DND-41 (cell line): ENCODE measurements at regions not wholly inside any gene's neighbourhood (a gene's known extent, or its start where the extent isn't known, plus 50 kb on each side); places are given as distances from the start of the nearest gene placed in this dataset.
"Not testable (repeated sequence)": the region's sequence is repeated elsewhere in the genome, so short reads cannot be mapped to it uniquely, and the experiment has no call there.

ENCODE experiments used
- ATAC-seq: fragments of 200-7000 bp; cut with Tn5 transposase; 3 replicates; pipeline ENCODE4 v1.9.1; 2021; ENCODE audit warnings: low read depth; ENCODE audit not compliant: insufficient read depth
- DNase-seq: peaks from one replicate; pipeline ENCODE4 v3.0.0-alpha.2; 2020
- H2AFZ ChIP-seq: 2 replicates; pipeline ENCODE4 v1.6.0; 2012; ENCODE audit warnings: low read depth, low read length
- H3K27ac ChIP-seq: 2 replicates; pipeline ENCODE4 v1.5.1; 2012; ENCODE audit warnings: low read length, inconsistent platforms
- H3K27me3 ChIP-seq: fragments of 200-600 bp; sonication (generic); 2 replicates; pipeline ENCODE4 v1.6.0; 2012; ENCODE audit warnings: low read length, mild to moderate bottlenecking, inconsistent platforms; ENCODE audit not compliant: insufficient read depth, poor library complexity
- H3K36me3 ChIP-seq: 2 replicates; pipeline ENCODE4 v1.5.1; 2012; ENCODE audit warnings: low read length, inconsistent platforms; ENCODE audit not compliant: insufficient read depth
- H3K4me1 ChIP-seq: 2 replicates; pipeline ENCODE4 v1.5.1; 2012; ENCODE audit warnings: mild to moderate bottlenecking, low read length; ENCODE audit not compliant: insufficient read depth
- H3K4me2 ChIP-seq: 2 replicates; pipeline ENCODE4 v1.6.0; 2012; ENCODE audit warnings: mild to moderate bottlenecking, moderate library complexity, low read length, inconsistent platforms; ENCODE audit not compliant: insufficient read depth
- H3K4me3 ChIP-seq, 2 experiments: fragments of 200-600 bp in 1 of 2; shearing (Covaris generic) in 1 of 2; 2 replicates each; pipeline ENCODE4 v1.5.1; 2012 to 2016; ENCODE audit warnings: inconsistent platforms in 2 of 2, low read length in 2 of 2, mild to moderate bottlenecking in 2 of 2, low read depth in 1 of 2, moderate library complexity in 1 of 2
- H3K79me2 ChIP-seq: 2 replicates; pipeline ENCODE4 v1.6.0; 2012; ENCODE audit warnings: low read length, inconsistent platforms; ENCODE audit not compliant: insufficient read depth
- H3K9ac ChIP-seq: 2 replicates; pipeline ENCODE4 v1.6.0; 2012; ENCODE audit warnings: low read depth, mild to moderate bottlenecking, inconsistent platforms, low read length, moderate library complexity
- H3K9me3 ChIP-seq: 2 replicates; pipeline ENCODE4 v1.5.1; 2012; ENCODE audit warnings: low read length, moderate library complexity, mild to moderate bottlenecking, inconsistent platforms; ENCODE audit not compliant: insufficient read depth, severe bottlenecking
- H4K20me1 ChIP-seq: 2 replicates; pipeline ENCODE4 v1.6.0; 2012; ENCODE audit warnings: low read length; ENCODE audit not compliant: insufficient read depth
- CTCF ChIP-seq: IDR thresholded peaks from 2 replicates; pipeline ENCODE4 v1.5.1; 2012; ENCODE audit warnings: borderline replicate concordance, low read length, moderate library complexity, mild to moderate bottlenecking; ENCODE audit not compliant: poor library complexity, severe bottlenecking; ENCODE audit errors: extremely low read depth
- EZH2 ChIP-seq: IDR thresholded peaks from 3 replicates; pipeline ENCODE4 v1.6.1; 2012; ENCODE audit warnings: borderline replicate concordance, low read depth, mild to moderate bottlenecking, moderate library complexity, low read length, inconsistent platforms; ENCODE audit not compliant: severe bottlenecking

- H3K79me2 ChIP-seq: no peaks in the 10 kb centered on the region
- TF ChIP-seq CTCF (no peak), EZH2 (no peak)
- DNase-seq (no peak), ATAC-seq (no peak)
- no peaks in the 10 kb centered on the region for H3K4me1 ChIP-seq
- H4K20me1 ChIP-seq: no peaks in the 10 kb centered on the region
- no peaks in the 10 kb centered on the region for H3K36me3 ChIP-seq
- no peaks in the 10 kb centered on the region for H3K27me3 ChIP-seq
- no peak overlapping the region for H2AFZ ChIP-seq
- no peak overlapping the region for H3K9ac ChIP-seq
- H3K9me3 ChIP-seq: no peaks in the 10 kb centered on the region
- no peak overlapping the region for H3K4me2 ChIP-seq
- no peak overlapping the region for H3K27ac ChIP-seq
- H3K4me3 ChIP-seq: no peak overlapping the region
These were observed 392.9 kb upstream of the CRIM1 start for GRCh38 chr2:35962585-35963146.

GRCh38 chr2:35960596-35960995 is 395.0 kb upstream of the CRIM1 start:
- ATAC-seq: no peak
- H3K4me2 ChIP-seq: no peak overlapping the region
- H3K27ac ChIP-seq: no peak overlapping the region
- DNase-seq: no peak
- TF ChIP-seq EZH2: no peak
- no peak for TF ChIP-seq CTCF
- H3K4me1 ChIP-seq: no peaks in the 10 kb centered on the region
- no peaks in the 10 kb centered on the region for H3K9me3 ChIP-seq
- H3K27me3 ChIP-seq: no peaks in the 10 kb centered on the region
- H3K79me2 ChIP-seq: no peaks in the 10 kb centered on the region
- no peak overlapping the region for H3K9ac ChIP-seq
- H2AFZ ChIP-seq: no peak overlapping the region
- no peaks in the 10 kb centered on the region for H4K20me1 ChIP-seq
- no peak overlapping the region for H3K4me3 ChIP-seq
- H3K36me3 ChIP-seq: no peaks in the 10 kb centered on the region

- not testable (repeated sequence) for H3K4me1 ChIP-seq, DNase-seq
These were observed 398.5 kb upstream of the CRIM1 start for GRCh38 chr2:35957053-35957452.

GRCh38 chr2:35946478-35946877 is 409.1 kb upstream of the CRIM1 start:
- Histone ChIP-seq H3K27ac (no peak overlapping the region), H3K4me1 (no peaks in the 10 kb centered on the region), H3K27me3 (no peaks in the 10 kb centered on the region), H3K9ac (no peak overlapping the region), H3K36me3 (no peaks in the 10 kb centered on the region), H3K9me3 (no peaks in the 10 kb centered on the region), H3K4me3 (no peak overlapping the region), H2AFZ (no peak overlapping the region), H3K79me2 (no peaks in the 10 kb centered on the region), H4K20me1 (no peaks in the 10 kb centered on the region), H3K4me2 (no peak overlapping the region)
- ATAC-seq (no peak), DNase-seq (no peak)
- no peak for TF ChIP-seq CTCF
- TF ChIP-seq EZH2: no peak

More at GRCh38 chr2:35957053-35957452, 398.5 kb upstream of the CRIM1 start:
- H2AFZ ChIP-seq, H3K4me2 ChIP-seq, H3K36me3 ChIP-seq, H3K9me3 ChIP-seq, H3K27ac ChIP-seq, H3K79me2 ChIP-seq, H3K4me3 ChIP-seq, H3K9ac ChIP-seq, H3K27me3 ChIP-seq, ATAC-seq, H4K20me1 ChIP-seq: not testable (repeated sequence)
